ENCODE measurements at regions not wholly inside any gene's neighbourhood (a gene's known extent, or its start where the extent isn't known, plus 50 kb on each side); places are given as distances from the start of the nearest gene placed in this dataset.

DNA sequence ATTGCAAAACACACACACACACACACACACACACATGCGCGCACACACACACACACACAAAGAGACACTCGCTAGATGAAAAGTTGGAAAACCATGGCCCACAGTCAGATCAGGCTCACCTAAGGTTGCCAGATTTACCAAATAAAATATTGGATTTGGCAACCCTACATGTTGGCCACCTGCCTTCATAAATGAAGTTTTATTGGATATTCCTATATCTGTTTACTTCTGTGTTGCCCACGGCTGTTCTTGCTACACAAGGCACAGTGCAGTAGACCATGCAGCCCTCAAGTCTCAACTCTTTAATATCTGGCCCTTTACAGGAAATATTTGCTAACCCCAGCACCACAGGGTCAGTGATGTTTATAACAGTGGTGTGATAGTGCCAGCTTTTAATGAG is 445.0 kb upstream of the PROK2 start:
- Histone ChIP-seq H3K79me2 (ENCODE audit: low read depth) (no peaks in the 10 kb centered on the region), H3F3A (ENCODE audit: insufficient read depth, low read depth) (no peaks in the 10 kb centered on the region), H3K27me3 (ENCODE audit: insufficient read depth, low read depth) (peaks cover 13% of the 10 kb centered on the region), H3K36me3 (ENCODE audit: low read depth) (no peaks in the 10 kb centered on the region), H3K27ac (no peak overlapping the region), H3K4me3 (no peak overlapping the region), H3K9me2 (ENCODE audit: insufficient read depth) (no peaks in the 10 kb centered on the region), H2AFZ (no peak overlapping the region), H4K20me1 (ENCODE audit: insufficient read depth) (no peaks in the 10 kb centered on the region), H3K9me3 (ENCODE audit: insufficient read depth, low read depth) (peaks cover 1% of the 10 kb centered on the region; the same call in 1 of the 2 replicates), H3K4me1 (replicated peaks; ENCODE audit: insufficient read depth) (no peaks in the 10 kb centered on the region), H3K4me2 (no peak overlapping the region)
- no peak for DNase-seq
- intact Hi-C loops (cut with micrococcal nuclease; ENCODE audit: unreplicated experiment) = no loop called here
- TF ChIP-seq EZH2 (IDR thresholded peaks at IDR 0.05; ENCODE audit: low read depth) = no peak
- TF ChIP-seq, protein P1, sequence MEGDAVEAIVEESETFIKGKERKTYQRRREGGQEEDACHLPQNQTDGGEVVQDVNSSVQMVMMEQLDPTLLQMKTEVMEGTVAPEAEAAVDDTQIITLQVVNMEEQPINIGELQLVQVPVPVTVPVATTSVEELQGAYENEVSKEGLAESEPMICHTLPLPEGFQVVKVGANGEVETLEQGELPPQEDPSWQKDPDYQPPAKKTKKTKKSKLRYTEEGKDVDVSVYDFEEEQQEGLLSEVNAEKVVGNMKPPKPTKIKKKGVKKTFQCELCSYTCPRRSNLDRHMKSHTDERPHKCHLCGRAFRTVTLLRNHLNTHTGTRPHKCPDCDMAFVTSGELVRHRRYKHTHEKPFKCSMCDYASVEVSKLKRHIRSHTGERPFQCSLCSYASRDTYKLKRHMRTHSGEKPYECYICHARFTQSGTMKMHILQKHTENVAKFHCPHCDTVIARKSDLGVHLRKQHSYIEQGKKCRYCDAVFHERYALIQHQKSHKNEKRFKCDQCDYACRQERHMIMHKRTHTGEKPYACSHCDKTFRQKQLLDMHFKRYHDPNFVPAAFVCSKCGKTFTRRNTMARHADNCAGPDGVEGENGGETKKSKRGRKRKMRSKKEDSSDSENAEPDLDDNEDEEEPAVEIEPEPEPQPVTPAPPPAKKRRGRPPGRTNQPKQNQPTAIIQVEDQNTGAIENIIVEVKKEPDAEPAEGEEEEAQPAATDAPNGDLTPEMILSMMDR (conservative IDR thresholded peaks at IDR 0.05) = no peak
- BruUV-seq (replicated peaks) = no TSS peak
- ChIA-PET POLR2A (ENCODE audit: unreplicated experiment) (no interaction called here), CTCF (no interaction called here)

DNA sequence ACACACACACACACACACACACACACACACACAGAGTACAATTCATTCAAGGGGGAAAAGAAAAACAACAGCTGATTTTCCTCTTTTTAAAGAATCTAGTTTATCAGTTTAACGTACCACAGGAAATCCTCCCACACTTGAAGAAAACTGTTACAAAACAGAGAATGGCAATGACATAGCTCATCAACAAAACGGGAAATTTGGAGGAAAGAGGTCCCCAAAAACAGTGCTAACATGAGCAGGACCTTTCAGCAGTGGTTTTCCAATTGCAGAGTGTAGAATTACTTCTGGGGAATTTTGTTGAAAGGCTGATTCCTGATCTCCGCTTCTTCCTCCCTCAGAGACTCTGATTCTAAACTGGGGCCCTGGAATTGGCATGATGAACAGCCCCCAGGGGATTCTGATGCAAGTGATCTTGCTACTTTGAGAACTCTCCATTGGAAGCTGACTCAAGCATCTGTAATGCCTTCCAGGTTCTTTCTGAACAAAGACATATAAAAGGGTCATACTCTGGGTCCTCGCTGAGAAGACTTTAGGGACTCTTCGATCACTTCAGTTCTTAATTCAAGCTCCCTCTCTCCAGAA is 442.6 kb upstream of the PROK2 start:
- intact Hi-C loops (cut with micrococcal nuclease; ENCODE audit: unreplicated experiment) = no loop called here
- Histone ChIP-seq H3K27ac (no peak overlapping the region), H3K4me2 (no peak overlapping the region), H3F3A (ENCODE audit: insufficient read depth, low read depth) (no peaks in the 10 kb centered on the region), H2AFZ (no peak overlapping the region), H3K36me3 (ENCODE audit: low read depth) (no peaks in the 10 kb centered on the region), H3K4me3 (no peak overlapping the region), H3K27me3 (ENCODE audit: insufficient read depth, low read depth) (peaks cover 9% of the 10 kb centered on the region; the same call in 1 of the 2 replicates), H3K9me3 (ENCODE audit: insufficient read depth, low read depth) (peaks cover 4% of the 10 kb centered on the region; the same call in 1 of the 2 replicates), H3K79me2 (ENCODE audit: low read depth) (no peaks in the 10 kb centered on the region), H3K9me2 (ENCODE audit: insufficient read depth) (no peaks in the 10 kb centered on the region), H3K4me1 (replicated peaks; ENCODE audit: insufficient read depth) (no peaks in the 10 kb centered on the region), H4K20me1 (ENCODE audit: insufficient read depth) (no peaks in the 10 kb centered on the region)
- POLR2A ChIA-PET (ENCODE audit: unreplicated experiment) = no interaction called here
- no peak for TF ChIP-seq EZH2 (IDR thresholded peaks at IDR 0.05; ENCODE audit: low read depth)
- TF ChIP-seq, protein P1 (conservative IDR thresholded peaks at IDR 0.05) = no peak
- CTCF ChIA-PET = interaction anchor here (0.7 kb wide), 1 partner anchor 358 kb away, joined by 3 read pairs; no protein-coding TSS in a partner anchor
- BruUV-seq (replicated peaks) = no TSS peak
- no peak for DNase-seq

DNA sequence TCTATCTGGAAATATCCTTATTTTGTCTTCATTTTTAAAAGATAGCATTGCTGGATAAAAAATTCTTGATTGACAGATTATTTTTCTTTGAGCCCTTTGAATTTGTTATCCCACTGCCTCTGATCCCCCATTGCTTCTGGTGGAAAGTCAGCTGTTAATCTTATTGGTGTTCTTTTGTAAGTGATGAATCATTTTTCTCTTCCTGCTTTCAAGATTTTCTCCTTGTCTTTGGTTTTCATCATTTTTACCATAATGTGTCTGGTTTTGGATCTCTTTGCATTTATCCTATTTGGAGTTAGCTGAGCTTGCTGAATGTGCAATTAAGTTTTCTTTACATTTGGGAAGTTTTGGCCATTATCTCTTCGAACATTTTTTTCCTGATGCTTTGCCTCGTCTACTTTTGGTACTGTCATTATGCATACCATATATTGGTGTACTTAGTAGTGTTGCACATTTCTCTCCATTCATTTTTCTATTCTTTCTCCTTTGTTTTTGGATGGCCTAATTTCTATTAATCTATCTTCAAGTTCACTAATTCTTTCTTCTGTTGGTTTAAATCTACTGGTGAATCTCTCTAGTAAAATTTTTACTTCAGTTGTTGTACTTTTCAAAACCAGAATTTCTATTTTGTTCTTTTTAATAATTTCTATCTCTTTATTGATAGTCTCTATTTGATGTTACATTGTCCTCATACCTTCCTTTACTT is 440.0 kb upstream of the PROK2 start:
- Histone ChIP-seq H3K79me2 (ENCODE audit: low read depth) (no peaks in the 10 kb centered on the region), H3K27me3 (ENCODE audit: insufficient read depth, low read depth) (0 out of 2 replicates have a peak, but pooled peaks cover 2% of the 10 kb centered on the region), H3K27ac (no peak overlapping the region), H3K9me3 (ENCODE audit: insufficient read depth, low read depth) (peaks cover 4% of the 10 kb centered on the region; the same call in 1 of the 2 replicates), H4K20me1 (ENCODE audit: insufficient read depth) (no peaks in the 10 kb centered on the region), H3K4me1 (replicated peaks; ENCODE audit: insufficient read depth) (no peaks in the 10 kb centered on the region), H3K4me2 (no peak overlapping the region), H3K9me2 (ENCODE audit: insufficient read depth) (no peaks in the 10 kb centered on the region), H2AFZ (no peak overlapping the region), H3K36me3 (ENCODE audit: low read depth) (no peaks in the 10 kb centered on the region), H3F3A (ENCODE audit: insufficient read depth, low read depth) (no peaks in the 10 kb centered on the region), H3K4me3 (no peak overlapping the region)
- POLR2A ChIA-PET (ENCODE audit: unreplicated experiment) = no interaction called here
- intact Hi-C loops (cut with micrococcal nuclease; ENCODE audit: unreplicated experiment) = no loop called here
- DNase-seq = no peak
- TF ChIP-seq, protein P1 (conservative IDR thresholded peaks at IDR 0.05) = no peak
- TF ChIP-seq EZH2 (IDR thresholded peaks at IDR 0.05; ENCODE audit: low read depth) = no peak
- BruUV-seq (replicated peaks) = no TSS peak
- CTCF ChIA-PET = no interaction called here
